ENCODE measurements at regions not wholly inside any gene's neighbourhood (a gene's known extent, or its start where the extent isn't known, plus 50 kb on each side); places are given as distances from the start of the nearest gene placed in this dataset.

DNA sequence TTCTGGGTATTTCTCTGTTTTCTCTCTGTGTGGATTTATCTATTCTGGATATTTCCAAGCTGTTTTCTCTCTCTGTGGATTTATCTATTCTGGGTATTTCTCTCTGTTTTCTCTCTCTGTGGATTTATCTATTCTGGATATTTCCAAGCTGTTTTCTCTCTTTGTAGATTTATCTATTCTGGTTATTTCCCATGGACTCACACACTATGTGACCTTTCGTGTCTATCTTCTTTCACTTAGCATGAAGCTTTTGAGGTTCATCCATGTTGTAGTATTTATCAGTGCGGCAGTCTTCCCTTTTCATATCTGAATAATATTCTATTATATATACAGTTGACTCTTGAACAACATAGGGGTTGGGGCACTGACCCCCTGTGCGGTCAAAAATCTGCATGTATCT is 435.0 kb upstream of the CNTNAP2 start:
- TF ChIP-seq, protein P1, sequence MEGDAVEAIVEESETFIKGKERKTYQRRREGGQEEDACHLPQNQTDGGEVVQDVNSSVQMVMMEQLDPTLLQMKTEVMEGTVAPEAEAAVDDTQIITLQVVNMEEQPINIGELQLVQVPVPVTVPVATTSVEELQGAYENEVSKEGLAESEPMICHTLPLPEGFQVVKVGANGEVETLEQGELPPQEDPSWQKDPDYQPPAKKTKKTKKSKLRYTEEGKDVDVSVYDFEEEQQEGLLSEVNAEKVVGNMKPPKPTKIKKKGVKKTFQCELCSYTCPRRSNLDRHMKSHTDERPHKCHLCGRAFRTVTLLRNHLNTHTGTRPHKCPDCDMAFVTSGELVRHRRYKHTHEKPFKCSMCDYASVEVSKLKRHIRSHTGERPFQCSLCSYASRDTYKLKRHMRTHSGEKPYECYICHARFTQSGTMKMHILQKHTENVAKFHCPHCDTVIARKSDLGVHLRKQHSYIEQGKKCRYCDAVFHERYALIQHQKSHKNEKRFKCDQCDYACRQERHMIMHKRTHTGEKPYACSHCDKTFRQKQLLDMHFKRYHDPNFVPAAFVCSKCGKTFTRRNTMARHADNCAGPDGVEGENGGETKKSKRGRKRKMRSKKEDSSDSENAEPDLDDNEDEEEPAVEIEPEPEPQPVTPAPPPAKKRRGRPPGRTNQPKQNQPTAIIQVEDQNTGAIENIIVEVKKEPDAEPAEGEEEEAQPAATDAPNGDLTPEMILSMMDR (IDR thresholded peaks at IDR 0.05; ENCODE audit: extremely low read depth, insufficient read depth, missing control alignments): no peak
- DNase-seq (ENCODE audit: low spot score): no peak
- in situ Hi-C loops (cut with MboI; ENCODE audit: low pct_unique_long_range_greater_than_20kb, low sequenced_read_pairs, unreplicated experiment): no loop called here

DNA sequence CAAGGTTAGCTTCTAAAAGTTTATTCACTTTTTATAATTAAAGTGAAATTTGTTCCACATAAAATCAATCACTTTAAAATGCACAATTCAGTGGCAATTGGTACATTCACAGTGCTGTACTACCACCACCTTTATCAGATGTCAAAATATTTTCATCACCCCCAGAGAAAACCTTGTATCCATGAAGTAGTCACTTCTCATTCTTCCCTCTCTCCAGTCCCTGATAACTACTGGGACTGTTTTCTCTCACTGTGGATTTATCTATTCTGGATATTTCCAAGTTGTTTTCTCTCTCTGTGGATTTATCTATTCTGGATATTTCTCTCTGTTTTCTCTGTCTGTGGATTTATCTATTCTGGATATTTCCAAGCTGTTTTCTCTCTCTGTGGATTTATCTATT is 435.4 kb upstream of the CNTNAP2 start:
- TF ChIP-seq, protein P1 (IDR thresholded peaks at IDR 0.05; ENCODE audit: extremely low read depth, insufficient read depth, missing control alignments): no peak
- DNase-seq (ENCODE audit: low spot score): no peak
- in situ Hi-C loops (cut with MboI; ENCODE audit: low pct_unique_long_range_greater_than_20kb, low sequenced_read_pairs, unreplicated experiment): no loop called here

DNA sequence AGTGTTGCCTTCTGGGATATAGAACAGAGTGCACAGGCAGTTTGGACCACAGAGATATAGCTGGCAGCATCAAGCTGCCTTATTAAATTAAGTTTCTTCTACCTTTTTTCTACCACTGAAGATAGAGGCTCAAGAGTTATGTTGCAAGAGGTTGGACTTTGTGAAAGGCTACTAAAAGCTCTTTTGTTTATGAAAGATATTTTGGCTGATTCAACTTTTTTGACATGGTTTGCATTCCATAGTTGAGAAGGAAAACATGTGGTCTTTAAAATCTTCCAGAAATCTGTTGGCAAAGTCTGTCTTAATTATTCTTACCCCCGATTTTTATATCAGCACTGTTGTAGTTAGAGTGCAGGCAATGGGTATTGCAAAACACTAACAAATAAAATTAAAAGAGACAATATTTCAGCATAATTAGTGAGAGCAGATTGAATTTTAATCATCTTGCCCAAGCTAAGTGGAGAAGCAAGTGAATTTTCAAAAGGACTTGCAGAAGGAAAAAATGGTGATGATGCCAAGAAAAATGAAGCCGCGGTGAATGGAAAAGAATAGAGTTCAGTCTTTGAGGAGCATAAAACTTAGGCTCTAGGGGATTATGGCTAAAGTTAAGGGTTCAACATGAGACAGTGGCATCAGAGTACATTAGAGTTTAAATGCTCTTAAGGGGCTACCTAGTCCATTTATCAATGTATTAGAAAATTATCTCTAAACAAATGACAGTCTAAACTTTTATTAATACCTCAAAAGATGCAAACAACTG is 450.9 kb upstream of the CNTNAP2 start:
- no peak for DNase-seq (ENCODE audit: low spot score)
- TF ChIP-seq, protein P1 (IDR thresholded peaks at IDR 0.05; ENCODE audit: extremely low read depth, insufficient read depth, missing control alignments): no peak
- in situ Hi-C loops (cut with MboI; ENCODE audit: low pct_unique_long_range_greater_than_20kb, low sequenced_read_pairs, unreplicated experiment): no loop called here

- DNase-seq (ENCODE audit: low spot score): no peak
- TF ChIP-seq, protein P1 (IDR thresholded peaks at IDR 0.05; ENCODE audit: extremely low read depth, insufficient read depth, missing control alignments): no peak
- in situ Hi-C loops (cut with MboI; ENCODE audit: low pct_unique_long_range_greater_than_20kb, low sequenced_read_pairs, unreplicated experiment): no loop called here
Measured at GRCh38 chr7:145655666-145656065, 460.9 kb upstream of the CNTNAP2 start.

DNA sequence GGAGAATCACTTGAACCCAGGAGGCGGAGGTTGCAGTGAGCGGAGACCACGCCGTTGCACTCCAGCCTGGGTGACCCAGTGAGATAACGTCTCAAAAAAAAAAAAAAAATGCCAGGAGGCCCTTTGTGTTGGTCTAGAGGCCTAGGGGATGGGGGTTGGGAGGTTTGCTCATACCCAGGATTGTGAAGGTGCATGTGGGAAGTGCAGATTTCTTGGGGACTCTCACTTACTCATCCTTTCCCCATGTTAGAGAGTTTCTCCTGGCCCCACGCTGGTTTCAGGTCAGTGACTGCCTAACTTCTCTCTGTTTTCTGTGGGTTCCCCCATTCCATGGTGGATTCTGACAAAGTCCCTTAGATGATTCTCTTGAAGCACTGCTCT is 471.5 kb upstream of the CNTNAP2 start:
- no peak for DNase-seq (ENCODE audit: low spot score)
- TF ChIP-seq, protein P1 (IDR thresholded peaks at IDR 0.05; ENCODE audit: extremely low read depth, insufficient read depth, missing control alignments): no peak
- in situ Hi-C loops (cut with MboI; ENCODE audit: low pct_unique_long_range_greater_than_20kb, low sequenced_read_pairs, unreplicated experiment): no loop called here

- DNase-seq (ENCODE audit: low spot score): no peak
Measured at GRCh38 chr7:145644426-145645134, 472.0 kb upstream of the CNTNAP2 start.

More at GRCh38 chr7:145644426-145645134, 472.0 kb upstream of the CNTNAP2 start:
- in situ Hi-C loops (cut with MboI; ENCODE audit: low pct_unique_long_range_greater_than_20kb, low sequenced_read_pairs, unreplicated experiment): no loop called here
- TF ChIP-seq, protein P1 (IDR thresholded peaks at IDR 0.05; ENCODE audit: extremely low read depth, insufficient read depth, missing control alignments): no peak

Measured in GM13977 (cell line).